K562 (cell line): ENCODE measurements at regions not wholly inside any gene's neighbourhood (a gene's known extent, or its start where the extent isn't known, plus 50 kb on each side); places are given as distances from the start of the nearest gene placed in this dataset.

Experiments used
- ATAC-seq: fragments of 200-7000 bp; cut with Tn5 transposase; 3 replicates; pipeline ENCODE4 v1.9.1; 2020; ENCODE audit warnings: moderate library complexity
- BruUV-seq: library from RNA; stranded (reverse); fragments of 400-500 nt; replicated peaks from 2 replicates; lab custom pipeline; 2021; lab: Mats Ljungman, UMichigan
- CTCF ChIA-PET: fragments of 300-600 bp; formaldehyde crosslinking; extraction: SDS; loops from one replicate; lab custom pipeline; 2021; ENCODE audit warnings: low intra/inter-chr PET ratio; lab: Yijun Ruan, JAX
- POLR2A ChIA-PET: fragments of 300-600, 350-650 bp; sonication (Branson Sonifier 250); formaldehyde crosslinking; extraction: SDS; loops from one replicate; lab custom pipeline; 2021; ENCODE audit warnings: antibody characterized with exemption, inconsistent platforms; lab: Yijun Ruan, JAX
- DNase-seq, 4 experiments: peaks; one replicate each; pipeline versions ENCODE4 v3.0.0 to v3.0.0-alpha.2; 2011 to 2018; ENCODE audit warnings: low spot score in 3 of 4, mixed read lengths in 3 of 4; ENCODE audit errors: extremely low read depth in 1 of 4
- FAIRE-seq: peaks from 2 replicates; lab custom pipeline; 2011; peaks lifted over from hg19 to GRCh38; lab: Jason Lieb, UNC
- H2AFZ ChIP-seq: 2 replicates; pipeline ENCODE4 v1.6.0; 2011; ENCODE audit warnings: low read depth, low read length, control low read depth, inconsistent platforms
- H3K27ac ChIP-seq: fragments of 200-600 bp; 3 replicates; pipeline ENCODE4 v1.8.0; 2011; ENCODE audit warnings: low read depth, mild to moderate bottlenecking, control low read depth, inconsistent platforms, low read length, moderate library complexity, mixed read lengths; ENCODE audit errors: extremely low read depth
- H3K27me3 ChIP-seq, 2 experiments: fragments of 300-600 bp in 1 of 2; 2 replicates in 1 of 2; 3 replicates in 1 of 2; pipeline versions ENCODE4 v1.6.0 to v1.8.0; 2011; ENCODE audit warnings: inconsistent platforms in 2 of 2, low read length in 2 of 2, mild to moderate bottlenecking in 1 of 2, mixed read lengths in 1 of 2, moderate library complexity in 1 of 2; ENCODE audit not compliant: control insufficient read depth in 2 of 2, insufficient read depth in 2 of 2
- H3K36me3 ChIP-seq: fragments of 300-600 bp; 3 replicates; pipeline ENCODE4 v1.8.0; 2011; ENCODE audit warnings: mild to moderate bottlenecking, low read length, inconsistent platforms; ENCODE audit not compliant: control insufficient read depth, insufficient read depth
- H3K4me1 ChIP-seq, 2 experiments: fragments of 200-600 bp in 1 of 2; replicated peaks in 1 of 2; 2 replicates in 1 of 2; 3 replicates in 1 of 2; pipeline versions ENCODE4 v1.5.1 to v1.8.0; 2011; ENCODE audit warnings: inconsistent platforms in 2 of 2, low read length in 2 of 2, mild to moderate bottlenecking in 1 of 2, mixed read lengths in 1 of 2, moderate library complexity in 1 of 2; ENCODE audit not compliant: control insufficient read depth in 2 of 2, insufficient read depth in 2 of 2
- H3K4me2 ChIP-seq: 2 replicates; pipeline ENCODE4 v1.6.1; 2011; ENCODE audit warnings: low read length, control low read depth, inconsistent platforms, mixed read lengths; ENCODE audit not compliant: insufficient read depth
- H3K4me3 ChIP-seq: fragments of 200-600 bp; sonication (generic), shearing (Covaris generic); 2 replicates; pipeline ENCODE4 v1.5.1; 2016; ENCODE audit warnings: control low read depth, inconsistent platforms
- H3K79me2 ChIP-seq: fragments of 200-600 bp; 3 replicates; pipeline ENCODE4 v1.8.0; 2011; ENCODE audit warnings: low read length, inconsistent platforms; ENCODE audit not compliant: control insufficient read depth, insufficient read depth
- H3K9ac ChIP-seq, 2 experiments: 2 replicates each; pipeline versions ENCODE4 v1.6.0 to v1.6.1; 2011; ENCODE audit warnings: low read depth in 2 of 2, low read length in 2 of 2, control low read depth in 1 of 2, inconsistent platforms in 1 of 2, mild to moderate bottlenecking in 1 of 2, mixed read lengths in 1 of 2; ENCODE audit not compliant: insufficient read depth in 1 of 2
- H3K9me1 ChIP-seq: one replicate; pipeline ENCODE4 v1.6.0; 2011; ENCODE audit warnings: inconsistent platforms, mild to moderate bottlenecking, low read length, moderate library complexity; ENCODE audit not compliant: control insufficient read depth, insufficient read depth
- H3K9me3 ChIP-seq: replicated peaks from 2 replicates; pipeline ENCODE4 v1.5.1; 2011; ENCODE audit warnings: low read depth, low read length, inconsistent platforms; ENCODE audit not compliant: control insufficient read depth, insufficient read depth
- H4K20me1 ChIP-seq: replicated peaks from 2 replicates; pipeline ENCODE4 v1.6.1; 2011; ENCODE audit warnings: low read length, inconsistent platforms, mixed read lengths; ENCODE audit not compliant: control insufficient read depth, insufficient read depth
- CHD7 ChIP-seq: fragments of 200-600 bp; sonication (generic); IDR thresholded peaks from one replicate; pipeline ENCODE4 v1.6.1; 2012; ENCODE audit warnings: mild to moderate bottlenecking, low read depth, low read length, inconsistent platforms
- EP400 ChIP-seq: fragments of 450-650 bp; IDR thresholded peaks from 2 replicates; pipeline ENCODE4 v1.6.1; 2017; ENCODE audit warnings: antibody characterized with exemption, mild to moderate bottlenecking, moderate library complexity
- RAD21 ChIP-seq, 2 experiments: fragments of 250-450 bp in 1 of 2; fragments of 450-650 bp in 1 of 2; sonication (Bioruptor Pico) in 1 of 2; formaldehyde crosslinking in 1 of 2; IDR thresholded peaks in 1 of 2; conservative IDR thresholded peaks in 1 of 2; 2 replicates each; pipeline versions ENCODE4 v1.4.0 to v1.8.0; 2020 to 2022; ENCODE audit warnings: mild to moderate bottlenecking in 2 of 2, moderate library complexity in 1 of 2
- ZNF79 ChIP-seq: fragments of 250-450 bp; sonication (Bioruptor Pico); IDR thresholded peaks from 2 replicates; pipeline ENCODE4 v1.4.0; 2020; ENCODE audit warnings: low read depth, mild to moderate bottlenecking, moderate library complexity
- WGBS: fragments of 100-300 bp; shearing (Covaris generic); methylation state at CpG from one replicate; pipeline ENCODE4 v1.1.6; 2016; ENCODE audit warnings: low coverage, mixed read lengths; ENCODE audit not compliant: insufficient coverage; ENCODE audit errors: missing lambda C conversion rate; 5-methylcytosine and 5-hydroxymethylcytosine counted together
- in situ Hi-C: fragments of 300-500 bp; cut with MboI; formaldehyde crosslinking; loops from 4 replicates; pipeline ENCODE4 v1.15.0; 2018; ENCODE audit warnings: inconsistent platforms, mixed read lengths
- intact Hi-C: fragments of 100-400 bp; cut with micrococcal nuclease; formaldehyde crosslinking; loops from 2 replicates; pipeline ENCODE4 v1.14.2; 2022
- TF ChIP-seq, protein P1 (sequence below), 3 experiments: IDR thresholded peaks in 2 of 3; conservative IDR thresholded peaks in 1 of 3; 2 replicates each; pipeline ENCODE4 v1.5.1; 2011 to 2012; ENCODE audit warnings: low read length in 3 of 3, mild to moderate bottlenecking in 3 of 3, control low read depth in 2 of 3, improper control_type of control experiment in 1 of 3, inconsistent platforms in 1 of 3, low read depth in 1 of 3, mixed read lengths in 1 of 3, moderate library complexity in 1 of 3; ENCODE audit not compliant: insufficient read depth in 2 of 3

- Histone ChIP-seq H3K9me1 (no peaks in the 10 kb centered on the region), H3K27ac (no peak overlapping the region), H3K27me3 (no peaks in the 10 kb centered on the region), H3K9ac (no peak overlapping the region), H3K9me3 (no peaks in the 10 kb centered on the region), H3K36me3 (peaks cover 10% of the 10 kb centered on the region; the same call in 2 of the 3 replicates), H3K4me2 (no peak overlapping the region), H2AFZ (no peak overlapping the region), H3K4me3 (no peak overlapping the region), H3K79me2 (no peaks in the 10 kb centered on the region), H4K20me1 (no peaks in the 10 kb centered on the region), H3K4me1 (no peaks in the 10 kb centered on the region; a peak in 1 of 5 replicates)
- no TSS peak for BruUV-seq
- 63% methylated on average over 3 of the region's 3 CpGs for WGBS
- DNase-seq, result peak; percentile 3 to 12 (median 12)
- intact Hi-C loops (loop anchor here (1.0 to 5.0 kb wide), 4 partner anchors 141 to 409 kb away; no protein-coding TSS in a partner anchor), in situ Hi-C loops (loop anchor here (5.0 kb wide), 1 partner anchor 267 kb away; no protein-coding TSS in a partner anchor)
- no peak for ATAC-seq
- peak; percentile 64 for FAIRE-seq
- ChIA-PET CTCF (interaction anchor here (1.6 to 2.3 kb wide), 2 partner anchors 266 to 621 kb away, joined by 6 to 18 read pairs; no protein-coding TSS in a partner anchor), POLR2A (no interaction called here)
- TF ChIP-seq, protein P1, sequence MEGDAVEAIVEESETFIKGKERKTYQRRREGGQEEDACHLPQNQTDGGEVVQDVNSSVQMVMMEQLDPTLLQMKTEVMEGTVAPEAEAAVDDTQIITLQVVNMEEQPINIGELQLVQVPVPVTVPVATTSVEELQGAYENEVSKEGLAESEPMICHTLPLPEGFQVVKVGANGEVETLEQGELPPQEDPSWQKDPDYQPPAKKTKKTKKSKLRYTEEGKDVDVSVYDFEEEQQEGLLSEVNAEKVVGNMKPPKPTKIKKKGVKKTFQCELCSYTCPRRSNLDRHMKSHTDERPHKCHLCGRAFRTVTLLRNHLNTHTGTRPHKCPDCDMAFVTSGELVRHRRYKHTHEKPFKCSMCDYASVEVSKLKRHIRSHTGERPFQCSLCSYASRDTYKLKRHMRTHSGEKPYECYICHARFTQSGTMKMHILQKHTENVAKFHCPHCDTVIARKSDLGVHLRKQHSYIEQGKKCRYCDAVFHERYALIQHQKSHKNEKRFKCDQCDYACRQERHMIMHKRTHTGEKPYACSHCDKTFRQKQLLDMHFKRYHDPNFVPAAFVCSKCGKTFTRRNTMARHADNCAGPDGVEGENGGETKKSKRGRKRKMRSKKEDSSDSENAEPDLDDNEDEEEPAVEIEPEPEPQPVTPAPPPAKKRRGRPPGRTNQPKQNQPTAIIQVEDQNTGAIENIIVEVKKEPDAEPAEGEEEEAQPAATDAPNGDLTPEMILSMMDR (IDR thresholded peaks at IDR 0.05 in 2 of 3, conservative IDR thresholded peaks at IDR 0.05 in 1 of 3; ENCODE audit: insufficient read depth in 2 of 3, low read depth in 1 of 3, low read length in 3 of 3), result peak in 2 of 3 experiments; percentile 33 to 72; a peak in 3 of 6 replicates
- TF ChIP-seq RAD21 (CRISPR knock-in tag; conservative IDR thresholded peaks at IDR 0.05 in 1 of 2, IDR thresholded peaks at IDR 0.05 in 1 of 2) (peak; percentile 51 to 60), EP400 (no peak), ZNF79 (no peak), CHD7 (no peak)
Observed at GRCh38 chr4:122309988-122310626, 68.7 kb upstream of the ADAD1 start.
